Endothelial cell of umbilical vein (primary cell): ENCODE measurements at regions not wholly inside any gene's neighbourhood (a gene's known extent, or its start where the extent isn't known, plus 50 kb on each side); places are given as distances from the start of the nearest gene placed in this dataset.

Experiments
- BruUV-seq: library from RNA; stranded (reverse); fragments of 400-500 nt; replicated peaks from 2 replicates; lab custom pipeline; 2021; lab: Mats Ljungman, UMichigan
- CTCF ChIA-PET: fragments of 300-600, 350-600 bp; sonication (Branson Sonifier 250); formaldehyde crosslinking; loops from one replicate; lab custom pipeline; 2021; ENCODE audit warnings: antibody characterized with exemption, inconsistent platforms; lab: Charles Lee
- POLR2A ChIA-PET: fragments of 300-600, 350-600 bp; sonication (Branson Sonifier 250); formaldehyde crosslinking; loops from one replicate; lab custom pipeline; 2021; ENCODE audit warnings: antibody characterized with exemption, inconsistent platforms; lab: Charles Lee
- DNase-seq: peaks from one replicate; pipeline ENCODE4 v3.0.0-alpha.2; 2011; ENCODE audit warnings: low read depth, low spot score
- FAIRE-seq: peaks from 2 replicates; lab custom pipeline; 2011; peaks lifted over from hg19 to GRCh38; lab: Jason Lieb, UNC
- H2AFZ ChIP-seq: 2 replicates; pipeline ENCODE4 v1.6.0; 2012; ENCODE audit warnings: low read depth, low read length, control low read depth, inconsistent platforms
- H3K27ac ChIP-seq: 2 replicates; pipeline ENCODE4 v1.5.1; 2011; ENCODE audit warnings: low read depth, mild to moderate bottlenecking, control low read depth, low read length, moderate library complexity; ENCODE audit not compliant: insufficient read depth
- H3K27me3 ChIP-seq, 2 experiments: 2 replicates each; pipeline versions ENCODE4 v1.6.0 to v1.6.1; 2011; ENCODE audit warnings: low read length in 2 of 2, mixed read lengths in 1 of 2; ENCODE audit not compliant: control insufficient read depth in 2 of 2, insufficient read depth in 2 of 2
- H3K36me3 ChIP-seq, 2 experiments: 2 replicates in 1 of 2; 3 replicates in 1 of 2; pipeline ENCODE4 v1.5.1; 2011; ENCODE audit warnings: low read length in 2 of 2, mild to moderate bottlenecking in 1 of 2, moderate library complexity in 1 of 2; ENCODE audit not compliant: control insufficient read depth in 2 of 2, insufficient read depth in 2 of 2; ENCODE audit errors: extremely low read depth in 1 of 2
- H3K4me1 ChIP-seq: 3 replicates; pipeline ENCODE4 v1.5.1; 2011; ENCODE audit warnings: mild to moderate bottlenecking, low read length; ENCODE audit not compliant: control insufficient read depth, insufficient read depth; ENCODE audit errors: extremely low read depth
- H3K4me2 ChIP-seq: 2 replicates; pipeline ENCODE4 v1.6.1; 2011; ENCODE audit warnings: low read length, control low read depth, mixed read lengths; ENCODE audit not compliant: insufficient read depth
- H3K4me3 ChIP-seq, 3 experiments: fragments of 200-600 bp in 1 of 3; sonication (generic), shearing (Covaris generic) in 1 of 3; replicated peaks in 1 of 3; 2 replicates each; pipeline ENCODE4 v1.5.1; 2011 to 2016; ENCODE audit warnings: control low read depth in 3 of 3, low read length in 3 of 3, mild to moderate bottlenecking in 2 of 3, inconsistent platforms in 1 of 3, low read depth in 1 of 3, moderate library complexity in 1 of 3; ENCODE audit not compliant: insufficient read depth in 1 of 3
- H3K79me2 ChIP-seq: 2 replicates; pipeline ENCODE4 v1.6.0; 2012; ENCODE audit warnings: low read length, inconsistent platforms; ENCODE audit not compliant: control insufficient read depth, insufficient read depth
- H3K9ac ChIP-seq: replicated peaks from 2 replicates; pipeline ENCODE3; 2011; ENCODE audit warnings: low read length, control low read depth; ENCODE audit not compliant: insufficient read depth; ENCODE audit errors: extremely low read depth
- H3K9me1 ChIP-seq: replicated peaks from 3 replicates; pipeline ENCODE4 v1.6.0; 2011; ENCODE audit warnings: mild to moderate bottlenecking, low read length; ENCODE audit not compliant: control insufficient read depth, insufficient read depth; ENCODE audit errors: extremely low read depth
- H3K9me3 ChIP-seq: replicated peaks from 2 replicates; pipeline ENCODE4 v1.5.1; 2012; ENCODE audit warnings: low read length, inconsistent platforms; ENCODE audit not compliant: control insufficient read depth, insufficient read depth
- H4K20me1 ChIP-seq: replicated peaks from 2 replicates; pipeline ENCODE3; 2011; ENCODE audit warnings: mild to moderate bottlenecking, low read length; ENCODE audit not compliant: control insufficient read depth, insufficient read depth; ENCODE audit errors: extremely low read depth
- EZH2 ChIP-seq: IDR thresholded peaks from 2 replicates; pipeline ENCODE4 v1.6.1; 2012; ENCODE audit warnings: borderline replicate concordance, low read depth, mild to moderate bottlenecking, moderate library complexity, low read length, inconsistent platforms; ENCODE audit not compliant: severe bottlenecking
- FOS ChIP-seq: IDR thresholded peaks from 2 replicates; pipeline ENCODE4 v1.6.1; 2011; ENCODE audit warnings: mild to moderate bottlenecking, low read length, moderate library complexity, borderline replicate concordance; ENCODE audit not compliant: insufficient read depth
- GATA2 ChIP-seq: IDR thresholded peaks from 2 replicates; pipeline ENCODE4 v1.7.0; 2011; ENCODE audit warnings: low read depth, mild to moderate bottlenecking, moderate library complexity, mixed read lengths, low read length; ENCODE audit not compliant: insufficient read length, insufficient read depth
- JUN ChIP-seq: IDR thresholded peaks from 2 replicates; pipeline ENCODE4 v1.6.1; 2011; ENCODE audit warnings: borderline replicate concordance, low read depth; ENCODE audit not compliant: insufficient read length, insufficient read depth
- MAX ChIP-seq: IDR thresholded peaks from 2 replicates; pipeline ENCODE4 v1.6.1; 2011; ENCODE audit not compliant: insufficient read depth, insufficient read length
- MYC ChIP-seq: IDR thresholded peaks from one replicate; pipeline ENCODE4 v1.6.1; 2011; ENCODE audit warnings: mild to moderate bottlenecking, low read depth, low read length
- POLR2A ChIP-seq: IDR thresholded peaks from 2 replicates; pipeline ENCODE4 v1.6.1; 2012; ENCODE audit warnings: low read depth, mild to moderate bottlenecking, control low read depth, low read length
- POLR2AphosphoS5 ChIP-seq: IDR thresholded peaks from 2 replicates; pipeline ENCODE4 v1.6.1; 2012; ENCODE audit warnings: low read depth, mild to moderate bottlenecking, control low read depth, low read length, moderate library complexity; ENCODE audit not compliant: insufficient read depth
- dilution Hi-C: fragments of 300-500 bp; cut with MboI; formaldehyde crosslinking; loops from one replicate; pipeline ENCODE4 v1.15.0; 2019; ENCODE audit warnings: low sequenced_read_pairs; ENCODE audit not compliant: extremely low pct_ligation_motif_present
- intact Hi-C: fragments of 100-400 bp; cut with micrococcal nuclease; formaldehyde crosslinking; loops from one replicate; pipeline ENCODE4 v1.10.0; 2022
- TF ChIP-seq, protein P1 (sequence below), 2 donors: IDR thresholded peaks; 1 replicate in 1 of 2; 2 replicates in 1 of 2; pipeline ENCODE4 v1.5.1; 2011; ENCODE audit warnings: low read length in 2 of 2, mild to moderate bottlenecking in 2 of 2, moderate library complexity in 2 of 2, control low read depth in 1 of 2, inconsistent platforms in 1 of 2, low read depth in 1 of 2; ENCODE audit not compliant: insufficient read depth in 1 of 2; ENCODE audit errors: extremely low read depth in 1 of 2

DNA sequence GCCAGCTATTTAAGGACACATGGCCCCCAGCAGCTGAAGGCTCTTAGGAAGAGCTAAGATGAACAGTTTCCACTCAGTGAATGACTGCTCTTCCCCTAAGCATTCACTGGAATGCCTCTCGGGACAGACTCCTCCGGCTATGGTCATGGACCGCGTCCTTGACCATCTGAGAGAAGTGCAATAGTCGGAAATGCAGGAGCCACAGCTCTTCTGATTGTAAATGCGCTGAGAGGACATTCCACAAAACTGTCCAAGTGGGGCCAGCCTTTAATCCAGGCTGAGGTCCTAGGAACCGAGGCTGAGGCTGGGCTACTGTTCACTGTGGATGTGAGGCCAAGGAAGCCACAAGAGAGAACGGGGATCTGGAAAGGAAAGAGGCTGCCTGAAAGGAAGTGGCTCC lies 162.0 kb upstream of the TMEM72 start:
- CTCF ChIA-PET, result no interaction called here
- no peak overlapping the region for H3K27ac ChIP-seq
- intact Hi-C loops (no loop called here), dilution Hi-C loops (no loop called here)
- POLR2A ChIA-PET, result no interaction called here
- H3K9me3 ChIP-seq, result no peaks in the 10 kb centered on the region
- H3K4me3 ChIP-seq, result no peak overlapping the region
- H3K79me2 ChIP-seq, result no peaks in the 10 kb centered on the region
- no peaks in the 10 kb centered on the region for H3K27me3 ChIP-seq
- BruUV-seq, result no TSS peak
- H3K4me1 ChIP-seq, result peaks cover 13% of the 10 kb centered on the region
- H2AFZ ChIP-seq, result no peak overlapping the region
- no peak overlapping the region for H3K4me2 ChIP-seq
- H3K36me3 ChIP-seq, result no peaks in the 10 kb centered on the region
- TF ChIP-seq FOS (no peak), EZH2 (no peak), POLR2A (no peak), JUN (no peak), GATA2 (no peak), POLR2AphosphoS5 (no peak), MAX (no peak), MYC (no peak)
- TF ChIP-seq, protein P1, sequence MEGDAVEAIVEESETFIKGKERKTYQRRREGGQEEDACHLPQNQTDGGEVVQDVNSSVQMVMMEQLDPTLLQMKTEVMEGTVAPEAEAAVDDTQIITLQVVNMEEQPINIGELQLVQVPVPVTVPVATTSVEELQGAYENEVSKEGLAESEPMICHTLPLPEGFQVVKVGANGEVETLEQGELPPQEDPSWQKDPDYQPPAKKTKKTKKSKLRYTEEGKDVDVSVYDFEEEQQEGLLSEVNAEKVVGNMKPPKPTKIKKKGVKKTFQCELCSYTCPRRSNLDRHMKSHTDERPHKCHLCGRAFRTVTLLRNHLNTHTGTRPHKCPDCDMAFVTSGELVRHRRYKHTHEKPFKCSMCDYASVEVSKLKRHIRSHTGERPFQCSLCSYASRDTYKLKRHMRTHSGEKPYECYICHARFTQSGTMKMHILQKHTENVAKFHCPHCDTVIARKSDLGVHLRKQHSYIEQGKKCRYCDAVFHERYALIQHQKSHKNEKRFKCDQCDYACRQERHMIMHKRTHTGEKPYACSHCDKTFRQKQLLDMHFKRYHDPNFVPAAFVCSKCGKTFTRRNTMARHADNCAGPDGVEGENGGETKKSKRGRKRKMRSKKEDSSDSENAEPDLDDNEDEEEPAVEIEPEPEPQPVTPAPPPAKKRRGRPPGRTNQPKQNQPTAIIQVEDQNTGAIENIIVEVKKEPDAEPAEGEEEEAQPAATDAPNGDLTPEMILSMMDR (IDR thresholded peaks at IDR 0.05; ENCODE audit: extremely low read depth in 1 of 2, insufficient read depth in 1 of 2, low read depth in 1 of 2, low read length in 2 of 2), result no peak
- FAIRE-seq, result no peak
- no peaks in the 10 kb centered on the region for H4K20me1 ChIP-seq
- no peak overlapping the region for H3K9ac ChIP-seq
- no peaks in the 10 kb centered on the region for H3K9me1 ChIP-seq
- no peak for DNase-seq
